Parathyroid adenoma (tissue), 2 donors: ENCODE measurements at regions not wholly inside any gene's neighbourhood (a gene's known extent, or its start where the extent isn't known, plus 50 kb on each side); places are given as distances from the start of the nearest gene placed in this dataset.

Experiments
- H2AFZ ChIP-seq: fragments of 300-600 bp; sonication (generic); one replicate; pipeline ENCODE4 v1.7.0; 2017; ENCODE audit warnings: antibody characterized with exemption, mild to moderate bottlenecking
- H3K27ac ChIP-seq: fragments of 300-600 bp; sonication (generic); one replicate; pipeline ENCODE4 v1.7.0; 2017
- H3K27me3 ChIP-seq: fragments of 300-600 bp; sonication (generic); one replicate; pipeline ENCODE4 v1.7.0; 2017; ENCODE audit warnings: low read length; ENCODE audit not compliant: control insufficient read depth, insufficient read depth
- H3K36me3 ChIP-seq: fragments of 300-600 bp; sonication (generic); one replicate; pipeline ENCODE4 v1.7.0; 2017; ENCODE audit warnings: low read length; ENCODE audit not compliant: control insufficient read depth, insufficient read depth
- H3K4me1 ChIP-seq: fragments of 300-600 bp; sonication (generic); one replicate; pipeline ENCODE4 v1.7.0; 2017; ENCODE audit warnings: control low read depth
- H3K4me2 ChIP-seq: fragments of 300-600 bp; sonication (generic); one replicate; pipeline ENCODE4 v1.7.0; 2017; ENCODE audit warnings: low read length
- H3K4me3 ChIP-seq: fragments of 300-600 bp; sonication (generic); one replicate; pipeline ENCODE4 v1.7.0; 2017; ENCODE audit warnings: low read depth, low read length
- H3K79me2 ChIP-seq: fragments of 300-600 bp; sonication (generic); one replicate; pipeline ENCODE4 v1.7.0; 2017; ENCODE audit warnings: control low read depth
- H3K9ac ChIP-seq: fragments of 300-600 bp; sonication (generic); one replicate; pipeline ENCODE4 v1.7.0; 2017; ENCODE audit warnings: mild to moderate bottlenecking
- H3K9me3 ChIP-seq: fragments of 300-600 bp; sonication (generic); one replicate; pipeline ENCODE4 v1.7.0; 2017; ENCODE audit warnings: low read length; ENCODE audit not compliant: control insufficient read depth
- CTCF ChIP-seq: fragments of 300-600 bp; sonication (generic); IDR thresholded peaks from one replicate; pipeline ENCODE4 v1.7.0; 2017; ENCODE audit warnings: antibody characterized with exemption, mild to moderate bottlenecking
- donor health status: primary hyperparathyroidism.

- Histone ChIP-seq H3K4me3 (no peak overlapping the region), H3K4me1 (no peaks in the 10 kb centered on the region), H3K9me3 (no peaks in the 10 kb centered on the region), H3K79me2 (no peaks in the 10 kb centered on the region), H2AFZ (no peak overlapping the region), H3K9ac (no peak overlapping the region), H3K27ac (no peak overlapping the region), H3K36me3 (no peaks in the 10 kb centered on the region), H3K27me3 (no peaks in the 10 kb centered on the region), H3K4me2 (no peak overlapping the region)
- no peak for TF ChIP-seq CTCF
These were observed 177.1 kb upstream of the MAN1A1 start for GRCh38 chr6:119526561-119527230.

GRCh38 chr6:119524410-119524809 lies 174.8 kb upstream of the MAN1A1 start:
- Histone ChIP-seq H3K9me3 (no peaks in the 10 kb centered on the region), H3K27me3 (no peaks in the 10 kb centered on the region), H3K4me2 (no peak overlapping the region), H3K9ac (no peak overlapping the region), H2AFZ (no peak overlapping the region), H3K36me3 (no peaks in the 10 kb centered on the region), H3K4me3 (no peak overlapping the region), H3K79me2 (no peaks in the 10 kb centered on the region), H3K27ac (no peak overlapping the region), H3K4me1 (no peaks in the 10 kb centered on the region)
- no peak for TF ChIP-seq CTCF

- Histone ChIP-seq H3K27me3 (no peaks in the 10 kb centered on the region), H3K79me2 (no peaks in the 10 kb centered on the region), H2AFZ (no peak overlapping the region), H3K4me2 (no peak overlapping the region), H3K36me3 (no peaks in the 10 kb centered on the region), H3K27ac (no peak overlapping the region), H3K4me1 (no peaks in the 10 kb centered on the region), H3K9ac (no peak overlapping the region), H3K9me3 (no peaks in the 10 kb centered on the region), H3K4me3 (no peak overlapping the region)
- no peak for TF ChIP-seq CTCF
These were observed 174.0 kb upstream of the MAN1A1 start for GRCh38 chr6:119523556-119523955.

- no peak for TF ChIP-seq CTCF
- H3K27ac ChIP-seq, result no peak overlapping the region
- H3K36me3 ChIP-seq, result no peaks in the 10 kb centered on the region
- no peaks in the 10 kb centered on the region for H3K9me3 ChIP-seq
- H3K4me1 ChIP-seq, result no peaks in the 10 kb centered on the region
- H3K79me2 ChIP-seq, result no peaks in the 10 kb centered on the region
- no peaks in the 10 kb centered on the region for H3K27me3 ChIP-seq
- no peak overlapping the region for H3K9ac ChIP-seq
- no peak overlapping the region for H3K4me2 ChIP-seq
- H2AFZ ChIP-seq, result no peak overlapping the region
- no peak overlapping the region for H3K4me3 ChIP-seq
These were observed 171.7 kb upstream of the MAN1A1 start for GRCh38 chr6:119521251-119521650.

- no peaks in the 10 kb centered on the region for H3K79me2 ChIP-seq
- H3K27ac ChIP-seq, result no peak overlapping the region
- H3K36me3 ChIP-seq, result no peaks in the 10 kb centered on the region
- H3K9me3 ChIP-seq, result no peaks in the 10 kb centered on the region
- no peak overlapping the region for H2AFZ ChIP-seq
- no peak overlapping the region for H3K9ac ChIP-seq
- no peaks in the 10 kb centered on the region for H3K4me1 ChIP-seq
- H3K4me3 ChIP-seq, result no peak overlapping the region
- no peaks in the 10 kb centered on the region for H3K27me3 ChIP-seq
- no peak overlapping the region for H3K4me2 ChIP-seq
- no peak for TF ChIP-seq CTCF
These were observed 167.9 kb upstream of the MAN1A1 start for GRCh38 chr6:119517428-119517827.
